ENCODE measurements at regions not wholly inside any gene's neighbourhood (a gene's known extent, or its start where the extent isn't known, plus 50 kb on each side); places are given as distances from the start of the nearest gene placed in this dataset.
"Not testable (repeated sequence)": the region's sequence is repeated elsewhere in the genome, so short reads cannot be mapped to it uniquely, and the experiment has no call there.

- TF ChIP-seq ZNF331 (CRISPR knock-in tag; IDR thresholded peaks at IDR 0.05; ENCODE audit: low read depth) (no peak), JUNB (IDR thresholded peaks at IDR 0.05; ENCODE audit: unreplicated experiment) (peak; percentile 61)
- peak; percentile 74 for DNase-seq (ENCODE audit: low spot score)
Observed at GRCh38 chr15:79154483-79155135, 64.0 kb upstream of the RASGRF1 start.

GRCh38 chr15:79144290-79144689, 53.7 kb upstream of the RASGRF1 start:
- H3F3A ChIP-seq (replicated peaks; ENCODE audit: low read depth); DNase-seq (ENCODE audit: low spot score); H3K36me3 ChIP-seq (ENCODE audit: insufficient read depth); H3K27me3 Mint-ChIP-seq (ENCODE audit: insufficient read depth, low read depth, poor library complexity); H3K27me3 ChIP-seq (ENCODE audit: insufficient read depth); H3K4me3 Mint-ChIP-seq; H2AFZ ChIP-seq; H3K4me1 Mint-ChIP-seq; H3K4me1 ChIP-seq (ENCODE audit: insufficient read depth); H3K27ac Mint-ChIP-seq; H4K20me1 ChIP-seq (replicated peaks; ENCODE audit: insufficient read depth); H3K4me3 ChIP-seq; H3K4me2 ChIP-seq; ATAC-seq; H3K79me2 ChIP-seq (replicated peaks; ENCODE audit: insufficient read depth); H3K27ac ChIP-seq (ENCODE audit: low read depth): not testable (repeated sequence)
- peaks cover 29% of the 10 kb centered on the region; the same call in 2 of the 3 replicates for H3K36me3 Mint-ChIP-seq (ENCODE audit: low read depth)
- H3K9me2 ChIP-seq (ENCODE audit: insufficient read depth), result peaks cover 15% of the 10 kb centered on the region
- H3K9me3 Mint-ChIP-seq, result peaks cover 68% of the 10 kb centered on the region

More at GRCh38 chr15:79154483-79155135, 64.0 kb upstream of the RASGRF1 start:
- Histone ChIP-seq H3K9me2 (ENCODE audit: insufficient read depth) (no peaks in the 10 kb centered on the region), H3K27ac (ENCODE audit: low read depth) (no peak overlapping the region), H2AFZ (no peak overlapping the region), H4K20me1 (replicated peaks; ENCODE audit: insufficient read depth) (0 out of 2 replicates have a peak, but pooled peaks cover 3% of the 10 kb centered on the region), H3K4me2 (0 out of 2 replicates have a peak overlapping the region, but pooled peaks have one; percentile 42), H3K27me3 (ENCODE audit: insufficient read depth) (no peaks in the 10 kb centered on the region), H3F3A (replicated peaks; ENCODE audit: low read depth) (no peaks in the 10 kb centered on the region), H3K4me3 (no peak overlapping the region), H3K36me3 (ENCODE audit: insufficient read depth) (no peaks in the 10 kb centered on the region), H3K4me1 (ENCODE audit: insufficient read depth) (peaks cover 8% of the 10 kb centered on the region), H3K79me2 (replicated peaks; ENCODE audit: insufficient read depth) (no peaks in the 10 kb centered on the region)
- Mint-ChIP-seq H3K27ac (no peak overlapping the region), H3K9me3 (peaks cover 8% of the 10 kb centered on the region), H3K36me3 (ENCODE audit: low read depth) (peaks cover 6% of the 10 kb centered on the region), H3K4me3 (no peak overlapping the region), H3K4me1 (peaks cover 10% of the 10 kb centered on the region), H3K27me3 (ENCODE audit: insufficient read depth, low read depth, poor library complexity) (no peaks in the 10 kb centered on the region)
- ATAC-seq, result peak; percentile 74

DNA sequence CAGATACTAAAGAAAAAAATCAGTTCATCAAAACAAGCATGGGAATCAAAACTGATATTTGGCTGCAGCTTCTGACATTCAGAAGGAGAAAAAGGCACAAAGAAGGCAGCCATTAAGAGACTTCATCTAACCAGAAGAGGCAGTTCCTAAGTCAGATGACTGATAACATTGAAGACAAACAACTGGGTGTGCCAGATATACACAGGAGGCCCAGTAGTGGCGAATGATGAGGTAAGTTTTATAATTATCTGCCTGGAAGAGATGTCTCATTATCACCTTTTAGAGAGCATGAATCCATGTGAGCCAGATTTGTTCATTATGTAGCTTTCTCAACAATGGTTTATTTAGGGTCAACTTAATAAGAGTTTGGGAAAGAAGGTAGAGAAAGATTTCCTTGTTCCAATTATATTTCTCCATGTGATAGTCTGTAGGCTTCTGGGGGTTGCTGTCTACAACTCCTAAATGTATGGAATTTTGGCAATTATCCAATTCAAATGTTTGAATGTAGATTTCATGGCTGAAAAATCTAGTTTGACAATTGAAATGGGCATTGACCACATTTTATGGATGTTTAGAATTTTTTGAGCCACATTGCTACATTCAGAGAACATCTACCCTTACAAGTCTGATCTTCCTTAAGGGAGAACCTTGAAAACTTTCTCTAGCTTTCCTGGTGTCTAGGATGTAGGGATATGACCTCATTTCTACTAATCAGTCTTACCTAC, 50.4 kb upstream of the RASGRF1 start:
- no peak overlapping the region for H2AFZ ChIP-seq
- no peaks in the 10 kb centered on the region for H3F3A ChIP-seq (replicated peaks; ENCODE audit: low read depth)
- peaks cover 14% of the 10 kb centered on the region for H3K4me1 Mint-ChIP-seq
- no peaks in the 10 kb centered on the region for H4K20me1 ChIP-seq (replicated peaks; ENCODE audit: insufficient read depth)
- ATAC-seq (no peak), DNase-seq (ENCODE audit: low spot score) (no peak)
- H3K9me3 Mint-ChIP-seq, result peaks cover 44% of the 10 kb centered on the region
- no peak overlapping the region for H3K4me3 ChIP-seq
- 0 out of 2 replicates have a peak, but pooled peaks cover 4% of the 10 kb centered on the region for H3K36me3 ChIP-seq (ENCODE audit: insufficient read depth)
- peaks cover 19% of the 10 kb centered on the region; the same call in 2 of the 3 replicates for H3K36me3 Mint-ChIP-seq (ENCODE audit: low read depth)
- H3K79me2 ChIP-seq (replicated peaks; ENCODE audit: insufficient read depth), result no peaks in the 10 kb centered on the region
- H3K4me3 Mint-ChIP-seq, result no peak overlapping the region
- peaks cover 15% of the 10 kb centered on the region for H3K4me1 ChIP-seq (ENCODE audit: insufficient read depth)
- H3K27me3 ChIP-seq (ENCODE audit: insufficient read depth), result no peaks in the 10 kb centered on the region
- no peak overlapping the region for H3K4me2 ChIP-seq
- H3K27ac Mint-ChIP-seq, result no peak overlapping the region
- no peaks in the 10 kb centered on the region for H3K27me3 Mint-ChIP-seq (ENCODE audit: insufficient read depth, low read depth, poor library complexity)
- no peak overlapping the region for H3K27ac ChIP-seq (ENCODE audit: low read depth)
- H3K9me2 ChIP-seq (ENCODE audit: insufficient read depth), result peaks cover 15% of the 10 kb centered on the region
- no peak for TF ChIP-seq ZNF462 (CRISPR knock-in tag; IDR thresholded peaks at IDR 0.05)
- no peak for TF ChIP-seq ZNF331 (CRISPR knock-in tag; IDR thresholded peaks at IDR 0.05; ENCODE audit: low read depth)
- TF ChIP-seq, protein P1, sequence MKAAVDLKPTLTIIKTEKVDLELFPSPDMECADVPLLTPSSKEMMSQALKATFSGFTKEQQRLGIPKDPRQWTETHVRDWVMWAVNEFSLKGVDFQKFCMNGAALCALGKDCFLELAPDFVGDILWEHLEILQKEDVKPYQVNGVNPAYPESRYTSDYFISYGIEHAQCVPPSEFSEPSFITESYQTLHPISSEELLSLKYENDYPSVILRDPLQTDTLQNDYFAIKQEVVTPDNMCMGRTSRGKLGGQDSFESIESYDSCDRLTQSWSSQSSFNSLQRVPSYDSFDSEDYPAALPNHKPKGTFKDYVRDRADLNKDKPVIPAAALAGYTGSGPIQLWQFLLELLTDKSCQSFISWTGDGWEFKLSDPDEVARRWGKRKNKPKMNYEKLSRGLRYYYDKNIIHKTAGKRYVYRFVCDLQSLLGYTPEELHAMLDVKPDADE (IDR thresholded peaks at IDR 0.05), result no peak
- TF ChIP-seq STAT1 (IDR thresholded peaks at IDR 0.05; ENCODE audit: unreplicated experiment), result no peak
- no peak for TF ChIP-seq JUNB (IDR thresholded peaks at IDR 0.05; ENCODE audit: unreplicated experiment)
